ENCODE measurements at regions not wholly inside any gene's neighbourhood (a gene's known extent, or its start where the extent isn't known, plus 50 kb on each side); places are given as distances from the start of the nearest gene placed in this dataset.

GRCh38 chr16:54564841-54565240, 278.3 kb upstream of the IRX3 start:
- intact Hi-C loops (cut with micrococcal nuclease), result no loop called here
- no peak for DNase-seq (ENCODE audit: unreplicated experiment)
- no peak for TF ChIP-seq CTCF (IDR thresholded peaks at IDR 0.05; ENCODE audit: unreplicated experiment)
- H3K4me1 Mint-ChIP-seq (ENCODE audit: insufficient read depth, unreplicated experiment), result no peaks in the 10 kb centered on the region
- no peaks in the 10 kb centered on the region for H3K9me3 Mint-ChIP-seq (ENCODE audit: unreplicated experiment)
- H3K36me3 Mint-ChIP-seq (ENCODE audit: insufficient read depth, unreplicated experiment), result no peaks in the 10 kb centered on the region
- ChIA-PET POLR2A (interaction anchor here (1.3 kb wide), 1 partner anchor 9 kb away, joined by 3 read pairs; no protein-coding TSS in a partner anchor), CTCF (no interaction called here)
- H3K4me3 Mint-ChIP-seq (ENCODE audit: unreplicated experiment), result no peak overlapping the region
- H3K27me3 Mint-ChIP-seq (ENCODE audit: insufficient read depth, unreplicated experiment), result no peaks in the 10 kb centered on the region
- no TSS peak for BruUV-seq (replicated peaks)
- H3K27ac Mint-ChIP-seq (ENCODE audit: low read depth, unreplicated experiment), result no peak overlapping the region

- no TSS peak for BruUV-seq (replicated peaks)
Measured at GRCh38 chr16:54554581-54554980, 268.0 kb upstream of the IRX3 start.

GRCh38 chr16:54548281-54548680, 261.7 kb upstream of the IRX3 start:
- DNase-seq (ENCODE audit: unreplicated experiment), result no peak
- Mint-ChIP-seq H3K4me1 (ENCODE audit: insufficient read depth, unreplicated experiment) (no peaks in the 10 kb centered on the region), H3K36me3 (ENCODE audit: insufficient read depth, unreplicated experiment) (peaks cover 5% of the 10 kb centered on the region), H3K27me3 (ENCODE audit: insufficient read depth, unreplicated experiment) (peaks cover 46% of the 10 kb centered on the region), H3K27ac (ENCODE audit: low read depth, unreplicated experiment) (no peak overlapping the region), H3K9me3 (ENCODE audit: unreplicated experiment) (no peaks in the 10 kb centered on the region), H3K4me3 (ENCODE audit: unreplicated experiment) (no peak overlapping the region)
- no TSS peak for BruUV-seq (replicated peaks)
- intact Hi-C loops (cut with micrococcal nuclease), result no loop called here
- POLR2A ChIA-PET, result no interaction called here
- CTCF ChIA-PET, result interaction anchor here (0.6 kb wide), 1 partner anchor 340 kb away, joined by 3 read pairs; no protein-coding TSS in a partner anchor
- TF ChIP-seq CTCF (IDR thresholded peaks at IDR 0.05; ENCODE audit: unreplicated experiment), result no peak

More at GRCh38 chr16:54554581-54554980, 268.0 kb upstream of the IRX3 start:
- ChIA-PET CTCF (interaction anchor here (0.6 kb wide), 1 partner anchor 11 kb away, joined by 3 read pairs; no protein-coding TSS in a partner anchor), POLR2A (no interaction called here)
- Mint-ChIP-seq H3K27ac (ENCODE audit: low read depth, unreplicated experiment) (no peak overlapping the region), H3K9me3 (ENCODE audit: unreplicated experiment) (no peaks in the 10 kb centered on the region), H3K4me1 (ENCODE audit: insufficient read depth, unreplicated experiment) (no peaks in the 10 kb centered on the region), H3K27me3 (ENCODE audit: insufficient read depth, unreplicated experiment) (no peaks in the 10 kb centered on the region), H3K36me3 (ENCODE audit: insufficient read depth, unreplicated experiment) (no peaks in the 10 kb centered on the region), H3K4me3 (ENCODE audit: unreplicated experiment) (no peak overlapping the region)
- no peak for DNase-seq (ENCODE audit: unreplicated experiment)
- intact Hi-C loops (cut with micrococcal nuclease), result no loop called here
- TF ChIP-seq CTCF (IDR thresholded peaks at IDR 0.05; ENCODE audit: unreplicated experiment), result no peak

GRCh38 chr16:54547052-54547451, 260.5 kb upstream of the IRX3 start:
- no peak overlapping the region for H3K27ac Mint-ChIP-seq (ENCODE audit: low read depth, unreplicated experiment)
- peaks cover 5% of the 10 kb centered on the region for H3K36me3 Mint-ChIP-seq (ENCODE audit: insufficient read depth, unreplicated experiment)
- TF ChIP-seq CTCF (IDR thresholded peaks at IDR 0.05; ENCODE audit: unreplicated experiment), result no peak
- POLR2A ChIA-PET, result no interaction called here
- DNase-seq (ENCODE audit: unreplicated experiment), result no peak
- no peaks in the 10 kb centered on the region for H3K9me3 Mint-ChIP-seq (ENCODE audit: unreplicated experiment)
- H3K4me1 Mint-ChIP-seq (ENCODE audit: insufficient read depth, unreplicated experiment), result no peaks in the 10 kb centered on the region
- BruUV-seq (replicated peaks), result no TSS peak
- peaks cover 46% of the 10 kb centered on the region for H3K27me3 Mint-ChIP-seq (ENCODE audit: insufficient read depth, unreplicated experiment)
- CTCF ChIA-PET, result no interaction called here
- intact Hi-C loops (cut with micrococcal nuclease), result no loop called here
- no peak overlapping the region for H3K4me3 Mint-ChIP-seq (ENCODE audit: unreplicated experiment)
